ENCODE measurements at regions not wholly inside any gene's neighbourhood (a gene's known extent, or its start where the extent isn't known, plus 50 kb on each side); places are given as distances from the start of the nearest gene placed in this dataset.

GRCh38 chr1:165045902-165046301 lies 310.6 kb downstream of the LMX1A start:
- Histone ChIP-seq H3K18ac (ENCODE audit: low read depth, low read length) (no peak overlapping the region), H3K4me1 (ENCODE audit: control insufficient read depth, insufficient read depth, low read length) (no peaks in the 10 kb centered on the region), H3K36me3 (ENCODE audit: control insufficient read depth, insufficient read depth, low read length) (no peaks in the 10 kb centered on the region), H3K4me3 (ENCODE audit: insufficient read depth, low read depth, low read length) (no peak overlapping the region), H3K9ac (ENCODE audit: low read depth, low read length) (no peak overlapping the region), H3K27ac (ENCODE audit: insufficient read depth, low read length) (no peak overlapping the region), H4K20me1 (ENCODE audit: insufficient read depth, low read length) (no peaks in the 10 kb centered on the region), H3K23ac (ENCODE audit: low read depth, low read length) (no peak overlapping the region), H3K4me2 (ENCODE audit: low read depth, low read length) (no peak overlapping the region), H4K8ac (ENCODE audit: low read depth in 2 of 2, low read length in 2 of 2) (no peak overlapping the region), H3K27me3 (ENCODE audit: control insufficient read depth, insufficient read depth, low read length) (no peaks in the 10 kb centered on the region), H2AK9ac (replicated peaks; ENCODE audit: low read depth, low read length, poor library complexity) (no peak overlapping the region), H3K79me1 (ENCODE audit: low read depth in 1 of 2, low read length in 2 of 2) (no peaks in the 10 kb centered on the region), H2AK5ac (ENCODE audit: low read depth, low read length) (no peak overlapping the region), H2BK5ac (ENCODE audit: low read depth, low read length, poor library complexity, severe bottlenecking) (no peak overlapping the region), H3K9me3 (ENCODE audit: control insufficient read depth, insufficient read depth, low read length) (no peaks in the 10 kb centered on the region), H2BK20ac (ENCODE audit: low read depth, low read length) (no peak overlapping the region), H3K56ac (ENCODE audit: extremely low read depth, insufficient read depth, low read length) (no peak overlapping the region), H3K4ac (ENCODE audit: low read depth, low read length) (no peak overlapping the region), H2AFZ (replicated peaks; ENCODE audit: low read length, poor library complexity) (no peak overlapping the region), H3K9me1 (ENCODE audit: insufficient read depth, low read length) (no peaks in the 10 kb centered on the region), H3K14ac (replicated peaks; ENCODE audit: low read depth, low read length) (no peak overlapping the region), H4K91ac (ENCODE audit: insufficient read depth, low read depth, low read length) (no peak overlapping the region), H2BK15ac (ENCODE audit: low read depth, low read length) (no peak overlapping the region), H2BK120ac (ENCODE audit: low read depth, low read length) (no peak overlapping the region), H4K5ac (ENCODE audit: low read depth, low read length) (no peak overlapping the region)
- ATAC-seq (ENCODE audit: low read depth), result no peak
- TF ChIP-seq MAZ (IDR thresholded peaks at IDR 0.05; ENCODE audit: borderline replicate concordance, low read depth, low read length) (no peak), RFX5 (IDR thresholded peaks at IDR 0.05; ENCODE audit: low read depth, low read length) (no peak), CTCF (conservative IDR thresholded peaks at IDR 0.05; ENCODE audit: low read depth, low read length) (no peak), CEBPB (IDR thresholded peaks at IDR 0.05; ENCODE audit: low read depth, low read length) (no peak), ELK1 (IDR thresholded peaks at IDR 0.05; ENCODE audit: borderline replicate concordance, low read depth, low read length) (no peak), CHD1 (IDR thresholded peaks at IDR 0.05; ENCODE audit: low read depth, low read length) (no peak), POLR2A (IDR thresholded peaks at IDR 0.05; ENCODE audit: low read depth, low read length) (no peak)
- intact Hi-C loops (cut with micrococcal nuclease) (no loop called here), dilution Hi-C loops (cut with HindIII; ENCODE audit: low sequenced_read_pairs, unreplicated experiment) (no loop called here), in situ Hi-C loops (cut with MboI; ENCODE audit: low sequenced_read_pairs) (no loop called here)
- BruUV-seq (replicated peaks), result no TSS peak
- CTCF ChIA-PET, result no interaction called here
- no CpG with 5 or more reads among the region's 4 CpGs for WGBS, 2 experiments (ENCODE audit: extremely low coverage in 2 of 2, insufficient read length in 1 of 2)
- POLR2A ChIA-PET (ENCODE audit: unreplicated experiment), result no interaction called here
- DNase-seq, result no peak

Measured in IMR-90 (cell line).